ENCODE measurements at regions not wholly inside any gene's neighbourhood (a gene's known extent, or its start where the extent isn't known, plus 50 kb on each side); places are given as distances from the start of the nearest gene placed in this dataset.
"Not testable (repeated sequence)": the region's sequence is repeated elsewhere in the genome, so short reads cannot be mapped to it uniquely, and the experiment has no call there.

GRCh38 chr2:116467243-116467642, 1347.2 kb upstream of the DDX18 start:
- DNase-seq (ENCODE audit: low read depth, low spot score), result no peak
- H3K4me3 ChIP-seq (ENCODE audit: low read length), result no peak overlapping the region

GRCh38 chr2:116477229-116477628, 1337.3 kb upstream of the DDX18 start:
- DNase-seq (ENCODE audit: low read depth, low spot score), result no peak
- no peak overlapping the region for H3K4me3 ChIP-seq (ENCODE audit: low read length)

GRCh38 chr2:116487336-116487735, 1327.2 kb upstream of the DDX18 start:
- no peak overlapping the region for H3K4me3 ChIP-seq (ENCODE audit: low read length)

GRCh38 chr2:116489292-116489691, 1325.2 kb upstream of the DDX18 start:
- DNase-seq (ENCODE audit: low read depth, low spot score), result no peak
- no peak overlapping the region for H3K4me3 ChIP-seq (ENCODE audit: low read length)

More at GRCh38 chr2:116487336-116487735, 1327.2 kb upstream of the DDX18 start:
- no peak for DNase-seq (ENCODE audit: low read depth, low spot score)

- no peak for DNase-seq (ENCODE audit: low read depth, low spot score)
- H3K4me3 ChIP-seq (ENCODE audit: low read length), result no peak overlapping the region
Observed at GRCh38 chr2:116489944-116490343, 1324.5 kb upstream of the DDX18 start.

GRCh38 chr2:116490511-116491145, 1323.9 kb upstream of the DDX18 start:
- no peak for DNase-seq (ENCODE audit: low read depth, low spot score)
- no peak overlapping the region for H3K4me3 ChIP-seq (ENCODE audit: low read length)

- DNase-seq (ENCODE audit: low read depth, low spot score), result no peak
- H3K4me3 ChIP-seq (ENCODE audit: low read length), result no peak overlapping the region
Observed at GRCh38 chr2:116491292-116491691, 1323.2 kb upstream of the DDX18 start.

- DNase-seq (ENCODE audit: low read depth, low spot score), result no peak
- H3K4me3 ChIP-seq (ENCODE audit: low read length), result no peak overlapping the region
Observed at GRCh38 chr2:116499389-116499788, 1315.1 kb upstream of the DDX18 start.

GRCh38 chr2:116510117-116510671, 1304.3 kb upstream of the DDX18 start:
- peak; percentile 48 for DNase-seq (ENCODE audit: low read depth, low spot score)

GRCh38 chr2:116511426-116511825, 1303.1 kb upstream of the DDX18 start:
- DNase-seq (ENCODE audit: low read depth, low spot score), result no peak
- H3K4me3 ChIP-seq (ENCODE audit: low read length), result no peak overlapping the region

More at GRCh38 chr2:116510117-116510671, 1304.3 kb upstream of the DDX18 start:
- no peak overlapping the region for H3K4me3 ChIP-seq (ENCODE audit: low read length)

GRCh38 chr2:116513991-116514390, 1300.5 kb upstream of the DDX18 start:
- no peak overlapping the region for H3K4me3 ChIP-seq (ENCODE audit: low read length)
- no peak for DNase-seq (ENCODE audit: low read depth, low spot score)

GRCh38 chr2:116517936-116518335, 1296.6 kb upstream of the DDX18 start:
- no peak overlapping the region for H3K4me3 ChIP-seq (ENCODE audit: low read length)
- DNase-seq (ENCODE audit: low read depth, low spot score), result no peak

GRCh38 chr2:116537811-116538210, 1276.7 kb upstream of the DDX18 start:
- no peak overlapping the region for H3K4me3 ChIP-seq (ENCODE audit: low read length)
- DNase-seq (ENCODE audit: low read depth, low spot score), result no peak

- no peak for DNase-seq (ENCODE audit: low read depth, low spot score)
- no peak overlapping the region for H3K4me3 ChIP-seq (ENCODE audit: low read length)
Observed at GRCh38 chr2:116545286-116546068, 1269.0 kb upstream of the DDX18 start.

- H3K4me3 ChIP-seq (ENCODE audit: low read length); DNase-seq (ENCODE audit: low read depth, low spot score): not testable (repeated sequence)
Observed at GRCh38 chr2:116552738-116553419, 1261.6 kb upstream of the DDX18 start.

- no peak for DNase-seq (ENCODE audit: low read depth, low spot score)
- H3K4me3 ChIP-seq (ENCODE audit: low read length), result no peak overlapping the region
Observed at GRCh38 chr2:116580209-116580608, 1234.3 kb upstream of the DDX18 start.

- no peak overlapping the region for H3K4me3 ChIP-seq (ENCODE audit: low read length)
- DNase-seq (ENCODE audit: low read depth, low spot score), result peak; percentile 21
Observed at GRCh38 chr2:116582850-116583249, 1231.6 kb upstream of the DDX18 start.

GRCh38 chr2:116585669-116586327, 1228.7 kb upstream of the DDX18 start:
- H3K4me3 ChIP-seq (ENCODE audit: low read length), result no peak overlapping the region
- DNase-seq (ENCODE audit: low read depth, low spot score), result no peak

GRCh38 chr2:116586328-116586689, 1228.2 kb upstream of the DDX18 start:
- H3K4me3 ChIP-seq (ENCODE audit: low read length), result no peak overlapping the region
- no peak for DNase-seq (ENCODE audit: low read depth, low spot score)
